ENCODE measurements at regions not wholly inside any gene's neighbourhood (a gene's known extent, or its start where the extent isn't known, plus 50 kb on each side); places are given as distances from the start of the nearest gene placed in this dataset.

GRCh38 chr12:41959271-41959670 is 185.4 kb downstream of the GXYLT1 start:
- Histone ChIP-seq H3K27ac (no peak overlapping the region), H3K9me3 (no peaks in the 10 kb centered on the region), H3K4me3 (no peak overlapping the region), H3K36me3 (no peaks in the 10 kb centered on the region), H3K27me3 (no peaks in the 10 kb centered on the region), H3K4me1 (no peaks in the 10 kb centered on the region)
- intact Hi-C loops (cut with DNase I; ENCODE audit: low total_unique reads): no loop called here
- no peak for TF ChIP-seq CTCF (IDR thresholded peaks at IDR 0.05)
- TF ChIP-seq POLR2A (IDR thresholded peaks at IDR 0.05): no peak
- no peak for DNase-seq

DNA sequence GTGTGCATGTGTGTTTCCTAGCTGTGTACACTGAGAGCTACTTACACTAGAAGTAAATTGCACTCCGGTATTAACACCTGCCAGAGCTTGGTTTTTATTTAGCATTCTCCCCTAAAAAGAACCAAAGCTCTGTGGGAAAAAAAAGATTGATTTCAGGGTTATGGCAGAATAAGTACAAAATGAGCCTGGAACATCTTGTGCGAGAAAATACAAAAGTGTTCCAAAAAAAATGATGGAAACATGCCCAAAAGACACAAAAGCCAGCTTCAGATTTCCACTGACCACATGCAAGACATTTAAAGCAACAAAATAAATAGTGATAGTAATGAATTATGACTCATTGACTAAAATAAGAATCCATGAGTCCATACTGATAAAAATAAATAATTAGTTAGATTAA is 188.3 kb downstream of the GXYLT1 start:
- H3K9me3 ChIP-seq: no peaks in the 10 kb centered on the region
- DNase-seq: no peak
- intact Hi-C loops (cut with DNase I; ENCODE audit: low total_unique reads): no loop called here
- TF ChIP-seq POLR2A (IDR thresholded peaks at IDR 0.05) (no peak), CTCF (IDR thresholded peaks at IDR 0.05) (no peak)
- no peaks in the 10 kb centered on the region for H3K36me3 ChIP-seq
- H3K4me3 ChIP-seq: no peak overlapping the region
- H3K4me1 ChIP-seq: no peaks in the 10 kb centered on the region
- no peak overlapping the region for H3K27ac ChIP-seq
- no peaks in the 10 kb centered on the region for H3K27me3 ChIP-seq

GRCh38 chr12:41950455-41950854 is 194.2 kb downstream of the GXYLT1 start:
- Histone ChIP-seq H3K27me3 (no peaks in the 10 kb centered on the region), H3K36me3 (no peaks in the 10 kb centered on the region), H3K27ac (no peak overlapping the region), H3K4me1 (no peaks in the 10 kb centered on the region), H3K4me3 (no peak overlapping the region), H3K9me3 (no peaks in the 10 kb centered on the region)
- intact Hi-C loops (cut with DNase I; ENCODE audit: low total_unique reads): no loop called here
- DNase-seq: no peak
- no peak for TF ChIP-seq POLR2A (IDR thresholded peaks at IDR 0.05)
- TF ChIP-seq CTCF (IDR thresholded peaks at IDR 0.05): no peak

- H3K4me3 ChIP-seq: no peak overlapping the region
- H3K27ac ChIP-seq: no peak overlapping the region
- no peaks in the 10 kb centered on the region for H3K36me3 ChIP-seq
- no peaks in the 10 kb centered on the region for H3K27me3 ChIP-seq
- DNase-seq: no peak
- H3K4me1 ChIP-seq: no peaks in the 10 kb centered on the region
- TF ChIP-seq POLR2A (IDR thresholded peaks at IDR 0.05): no peak
- intact Hi-C loops (cut with DNase I; ENCODE audit: low total_unique reads): no loop called here
- no peaks in the 10 kb centered on the region for H3K9me3 ChIP-seq
These were observed 198.6 kb downstream of the GXYLT1 start for GRCh38 chr12:41946106-41946505.

DNA sequence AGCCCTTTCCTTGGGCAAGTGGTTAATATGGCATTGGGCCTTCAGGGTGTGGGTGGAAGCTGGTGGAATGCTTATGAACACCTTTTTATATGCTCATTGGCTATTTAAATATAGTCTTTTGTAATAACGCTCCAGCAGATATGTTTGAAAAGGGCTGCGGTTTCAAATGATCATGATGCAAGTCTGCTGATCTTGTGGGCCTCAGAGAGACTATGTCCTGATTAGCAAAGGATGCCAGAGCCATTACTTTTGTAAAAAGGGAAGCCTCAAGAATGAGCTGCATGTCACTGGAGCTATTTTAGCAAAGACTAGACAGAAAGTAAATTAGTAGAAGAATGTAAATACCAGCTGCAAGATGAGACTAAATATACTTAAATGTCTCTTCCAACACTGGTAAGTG is 200.5 kb downstream of the GXYLT1 start:
- intact Hi-C loops (cut with DNase I; ENCODE audit: low total_unique reads): no loop called here
- DNase-seq: no peak
- Histone ChIP-seq H3K36me3 (no peaks in the 10 kb centered on the region), H3K27me3 (no peaks in the 10 kb centered on the region), H3K9me3 (no peaks in the 10 kb centered on the region), H3K4me1 (no peaks in the 10 kb centered on the region), H3K27ac (no peak overlapping the region), H3K4me3 (no peak overlapping the region)
- no peak for TF ChIP-seq CTCF (IDR thresholded peaks at IDR 0.05)
- TF ChIP-seq POLR2A (IDR thresholded peaks at IDR 0.05): no peak

DNA sequence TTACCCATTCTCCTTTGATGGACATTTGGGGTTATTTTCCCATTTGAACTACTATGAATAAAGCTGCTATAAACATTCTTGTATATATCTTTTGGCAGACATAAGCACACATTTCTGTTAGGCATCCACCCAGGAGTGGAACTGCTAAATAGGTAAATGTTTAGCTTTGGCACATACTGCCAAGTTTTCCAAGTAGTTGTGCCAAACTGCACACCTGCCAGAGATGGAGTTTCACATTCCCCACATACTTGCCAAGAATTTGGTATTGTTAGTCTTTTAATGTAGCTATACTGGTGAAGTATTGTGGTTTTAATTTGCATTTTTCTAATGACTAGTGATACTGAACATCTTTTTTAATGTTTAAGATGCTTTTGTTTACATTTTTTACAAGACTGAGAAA is 201.0 kb downstream of the GXYLT1 start:
- H3K9me3 ChIP-seq: no peaks in the 10 kb centered on the region
- no peak overlapping the region for H3K4me3 ChIP-seq
- H3K27me3 ChIP-seq: no peaks in the 10 kb centered on the region
- TF ChIP-seq CTCF (IDR thresholded peaks at IDR 0.05) (no peak), POLR2A (IDR thresholded peaks at IDR 0.05) (no peak)
- H3K36me3 ChIP-seq: no peaks in the 10 kb centered on the region
- no peak for DNase-seq
- intact Hi-C loops (cut with DNase I; ENCODE audit: low total_unique reads): no loop called here
- H3K4me1 ChIP-seq: no peaks in the 10 kb centered on the region
- H3K27ac ChIP-seq: no peak overlapping the region

All from uterus (tissue), 3 donors.